ENCODE measurements at regions not wholly inside any gene's neighbourhood (a gene's known extent, or its start where the extent isn't known, plus 50 kb on each side); places are given as distances from the start of the nearest gene placed in this dataset.

DNA sequence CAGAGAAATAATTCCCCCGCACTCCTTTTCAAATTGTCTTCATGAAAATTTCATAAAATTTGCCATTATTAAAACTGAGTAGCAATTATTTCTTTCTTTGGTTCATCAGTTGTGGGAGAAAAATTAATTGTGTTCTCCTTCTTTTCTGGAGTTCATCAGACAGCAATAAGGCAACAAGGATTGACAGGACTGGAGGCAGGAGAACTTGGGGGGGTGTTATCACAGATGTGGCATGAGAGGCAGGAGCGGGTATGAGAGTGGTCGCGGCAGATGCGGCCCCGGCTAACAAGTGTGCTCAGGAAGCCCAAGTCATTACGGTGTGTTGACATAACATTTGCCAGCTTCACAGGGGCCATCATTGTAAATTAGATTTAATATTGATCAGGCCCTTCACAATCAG is 306.6 kb upstream of the TMPO start:
- Histone ChIP-seq H3K79me2 (ENCODE audit: low read length) (no peaks in the 10 kb centered on the region), H3K27me3 (ENCODE audit: low read depth, low read length) (peaks cover 5% of the 10 kb centered on the region; the same call in 1 of the 2 replicates), H3K4me2 (ENCODE audit: low read length) (no peak overlapping the region), H3K27ac (ENCODE audit: low read length) (no peak overlapping the region), H4K20me1 (ENCODE audit: insufficient read depth, low read length) (no peaks in the 10 kb centered on the region), H3K4me1 (ENCODE audit: low read length) (no peaks in the 10 kb centered on the region), H3K9me3 (ENCODE audit: insufficient read depth, low read length) (no peaks in the 10 kb centered on the region), H3K4me3 (ENCODE audit: low read length) (no peak overlapping the region), H2AFZ (ENCODE audit: low read depth, low read length) (no peak overlapping the region), H3K36me3 (replicated peaks; ENCODE audit: low read depth, low read length) (no peaks in the 10 kb centered on the region), H3K9ac (ENCODE audit: low read length) (no peak overlapping the region)
- no peak for TF ChIP-seq EZH2phosphoT487 (IDR thresholded peaks at IDR 0.05; ENCODE audit: low read depth)
- TF ChIP-seq, protein P1, sequence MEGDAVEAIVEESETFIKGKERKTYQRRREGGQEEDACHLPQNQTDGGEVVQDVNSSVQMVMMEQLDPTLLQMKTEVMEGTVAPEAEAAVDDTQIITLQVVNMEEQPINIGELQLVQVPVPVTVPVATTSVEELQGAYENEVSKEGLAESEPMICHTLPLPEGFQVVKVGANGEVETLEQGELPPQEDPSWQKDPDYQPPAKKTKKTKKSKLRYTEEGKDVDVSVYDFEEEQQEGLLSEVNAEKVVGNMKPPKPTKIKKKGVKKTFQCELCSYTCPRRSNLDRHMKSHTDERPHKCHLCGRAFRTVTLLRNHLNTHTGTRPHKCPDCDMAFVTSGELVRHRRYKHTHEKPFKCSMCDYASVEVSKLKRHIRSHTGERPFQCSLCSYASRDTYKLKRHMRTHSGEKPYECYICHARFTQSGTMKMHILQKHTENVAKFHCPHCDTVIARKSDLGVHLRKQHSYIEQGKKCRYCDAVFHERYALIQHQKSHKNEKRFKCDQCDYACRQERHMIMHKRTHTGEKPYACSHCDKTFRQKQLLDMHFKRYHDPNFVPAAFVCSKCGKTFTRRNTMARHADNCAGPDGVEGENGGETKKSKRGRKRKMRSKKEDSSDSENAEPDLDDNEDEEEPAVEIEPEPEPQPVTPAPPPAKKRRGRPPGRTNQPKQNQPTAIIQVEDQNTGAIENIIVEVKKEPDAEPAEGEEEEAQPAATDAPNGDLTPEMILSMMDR (IDR thresholded peaks at IDR 0.05; ENCODE audit: low read depth, low read length): no peak

- H3K4me3 ChIP-seq (ENCODE audit: low read length): no peak overlapping the region
- H3K36me3 ChIP-seq (replicated peaks; ENCODE audit: low read depth, low read length): no peaks in the 10 kb centered on the region
- no peaks in the 10 kb centered on the region for H3K9me3 ChIP-seq (ENCODE audit: insufficient read depth, low read length)
- H3K79me2 ChIP-seq (ENCODE audit: low read length): no peaks in the 10 kb centered on the region
- H3K27ac ChIP-seq (ENCODE audit: low read length): no peak overlapping the region
- H4K20me1 ChIP-seq (ENCODE audit: insufficient read depth, low read length): no peaks in the 10 kb centered on the region
- H3K9ac ChIP-seq (ENCODE audit: low read length): no peak overlapping the region
- no peaks in the 10 kb centered on the region for H3K4me1 ChIP-seq (ENCODE audit: low read length)
- TF ChIP-seq, protein P1 (IDR thresholded peaks at IDR 0.05; ENCODE audit: low read depth, low read length): no peak
- TF ChIP-seq EZH2phosphoT487 (IDR thresholded peaks at IDR 0.05; ENCODE audit: low read depth): no peak
- peaks cover 9% of the 10 kb centered on the region for H3K27me3 ChIP-seq (ENCODE audit: low read depth, low read length)
- H2AFZ ChIP-seq (ENCODE audit: low read depth, low read length): no peak overlapping the region
- no peak overlapping the region for H3K4me2 ChIP-seq (ENCODE audit: low read length)
Measured at GRCh38 chr12:98211909-98212695, 303.3 kb upstream of the TMPO start.

GRCh38 chr12:98213556-98213955 is 301.8 kb upstream of the TMPO start:
- no peak overlapping the region for H3K27ac ChIP-seq (ENCODE audit: low read length)
- TF ChIP-seq, protein P1 (IDR thresholded peaks at IDR 0.05; ENCODE audit: low read depth, low read length): no peak
- TF ChIP-seq EZH2phosphoT487 (IDR thresholded peaks at IDR 0.05; ENCODE audit: low read depth): no peak
- no peak overlapping the region for H3K9ac ChIP-seq (ENCODE audit: low read length)
- H3K79me2 ChIP-seq (ENCODE audit: low read length): no peaks in the 10 kb centered on the region
- peaks cover 12% of the 10 kb centered on the region for H3K27me3 ChIP-seq (ENCODE audit: low read depth, low read length)
- H3K9me3 ChIP-seq (ENCODE audit: insufficient read depth, low read length): no peaks in the 10 kb centered on the region
- no peaks in the 10 kb centered on the region for H3K4me1 ChIP-seq (ENCODE audit: low read length)
- no peak overlapping the region for H2AFZ ChIP-seq (ENCODE audit: low read depth, low read length)
- no peaks in the 10 kb centered on the region for H3K36me3 ChIP-seq (replicated peaks; ENCODE audit: low read depth, low read length)
- H3K4me3 ChIP-seq (ENCODE audit: low read length): no peak overlapping the region
- H4K20me1 ChIP-seq (ENCODE audit: insufficient read depth, low read length): no peaks in the 10 kb centered on the region
- H3K4me2 ChIP-seq (ENCODE audit: low read length): no peak overlapping the region

DNA sequence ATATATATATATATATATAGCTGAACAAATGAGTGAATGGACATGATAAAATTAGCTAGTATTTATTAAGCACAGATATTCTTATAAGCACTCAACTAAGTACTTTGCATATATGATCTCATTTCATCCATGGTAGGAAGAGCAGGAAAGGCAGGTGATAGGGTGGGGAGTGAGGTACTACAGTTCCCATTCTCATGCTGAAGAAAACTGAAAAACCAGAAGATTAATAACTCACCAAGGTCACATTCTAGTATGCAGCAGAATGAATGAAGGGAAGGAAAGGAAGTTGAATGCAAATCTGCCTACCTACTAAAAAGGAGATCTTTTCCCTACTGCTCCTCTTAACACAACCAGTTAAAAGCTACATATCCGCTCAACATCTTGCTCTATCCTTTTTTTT is 298.1 kb upstream of the TMPO start:
- Histone ChIP-seq H3K36me3 (replicated peaks; ENCODE audit: low read depth, low read length) (no peaks in the 10 kb centered on the region), H4K20me1 (ENCODE audit: insufficient read depth, low read length) (no peaks in the 10 kb centered on the region), H3K4me1 (ENCODE audit: low read length) (no peaks in the 10 kb centered on the region), H2AFZ (ENCODE audit: low read depth, low read length) (no peak overlapping the region), H3K9ac (ENCODE audit: low read length) (no peak overlapping the region), H3K9me3 (ENCODE audit: insufficient read depth, low read length) (no peaks in the 10 kb centered on the region), H3K79me2 (ENCODE audit: low read length) (no peaks in the 10 kb centered on the region), H3K27ac (ENCODE audit: low read length) (no peak overlapping the region), H3K4me2 (ENCODE audit: low read length) (no peak overlapping the region), H3K4me3 (ENCODE audit: low read length) (no peak overlapping the region), H3K27me3 (ENCODE audit: low read depth, low read length) (peaks cover 47% of the 10 kb centered on the region)
- TF ChIP-seq, protein P1 (IDR thresholded peaks at IDR 0.05; ENCODE audit: low read depth, low read length): no peak
- TF ChIP-seq EZH2phosphoT487 (IDR thresholded peaks at IDR 0.05; ENCODE audit: low read depth): no peak

All from OCI-LY3 (cell line).